ENCODE measurements at regions not wholly inside any gene's neighbourhood (a gene's known extent, or its start where the extent isn't known, plus 50 kb on each side); places are given as distances from the start of the nearest gene placed in this dataset.

DNA sequence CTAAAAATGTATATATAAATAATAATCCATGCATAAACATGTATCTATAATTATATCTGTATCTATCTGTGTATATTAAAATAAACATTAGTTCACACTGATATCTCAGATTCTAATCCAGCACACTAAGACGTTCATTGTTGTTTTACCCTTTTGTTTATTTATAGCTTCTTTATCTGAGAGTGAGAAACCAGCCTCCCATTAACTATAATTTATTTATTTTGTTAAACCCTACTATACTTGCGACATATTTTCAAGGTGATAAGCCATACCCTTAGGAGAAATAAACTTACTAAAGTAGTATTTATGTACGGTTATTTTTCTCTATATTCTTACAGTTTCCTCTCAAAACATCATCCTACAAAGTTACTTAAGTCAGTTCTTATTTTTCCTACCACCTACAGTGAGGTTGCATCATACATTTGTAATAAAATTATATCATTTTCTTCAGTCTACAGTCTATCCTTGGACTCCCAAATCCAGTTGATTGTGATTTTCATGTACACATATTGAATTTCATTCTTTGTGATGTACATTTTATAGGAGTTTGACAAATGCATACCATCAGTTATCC, 726.4 kb upstream of the FAM174A start:
- DNase-seq (ENCODE audit: low read depth) = no peak
- TF ChIP-seq, protein P1, sequence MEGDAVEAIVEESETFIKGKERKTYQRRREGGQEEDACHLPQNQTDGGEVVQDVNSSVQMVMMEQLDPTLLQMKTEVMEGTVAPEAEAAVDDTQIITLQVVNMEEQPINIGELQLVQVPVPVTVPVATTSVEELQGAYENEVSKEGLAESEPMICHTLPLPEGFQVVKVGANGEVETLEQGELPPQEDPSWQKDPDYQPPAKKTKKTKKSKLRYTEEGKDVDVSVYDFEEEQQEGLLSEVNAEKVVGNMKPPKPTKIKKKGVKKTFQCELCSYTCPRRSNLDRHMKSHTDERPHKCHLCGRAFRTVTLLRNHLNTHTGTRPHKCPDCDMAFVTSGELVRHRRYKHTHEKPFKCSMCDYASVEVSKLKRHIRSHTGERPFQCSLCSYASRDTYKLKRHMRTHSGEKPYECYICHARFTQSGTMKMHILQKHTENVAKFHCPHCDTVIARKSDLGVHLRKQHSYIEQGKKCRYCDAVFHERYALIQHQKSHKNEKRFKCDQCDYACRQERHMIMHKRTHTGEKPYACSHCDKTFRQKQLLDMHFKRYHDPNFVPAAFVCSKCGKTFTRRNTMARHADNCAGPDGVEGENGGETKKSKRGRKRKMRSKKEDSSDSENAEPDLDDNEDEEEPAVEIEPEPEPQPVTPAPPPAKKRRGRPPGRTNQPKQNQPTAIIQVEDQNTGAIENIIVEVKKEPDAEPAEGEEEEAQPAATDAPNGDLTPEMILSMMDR (IDR thresholded peaks at IDR 0.05; ENCODE audit: insufficient read depth, low read depth, low read length, missing control alignments) = no peak
- no peak overlapping the region for H3K4me3 ChIP-seq (ENCODE audit: low read depth, low read length)

DNA sequence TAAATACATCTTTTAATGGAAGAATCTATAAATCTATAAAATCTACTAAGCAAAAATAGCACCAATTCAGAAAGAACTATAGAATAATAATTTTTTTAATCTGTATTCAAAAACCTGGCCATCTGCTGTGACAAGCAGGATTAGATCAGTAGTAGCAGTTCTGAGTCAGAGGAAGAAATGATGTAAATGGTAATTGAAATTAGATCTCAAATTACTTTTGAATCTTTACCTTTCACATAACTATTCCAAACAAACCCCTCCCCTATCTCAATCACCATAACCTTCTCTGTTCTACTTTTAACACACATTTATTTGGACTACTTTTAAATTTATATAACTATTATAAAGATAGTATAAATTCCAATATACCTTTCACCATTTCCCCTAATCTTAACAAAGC, 727.8 kb upstream of the FAM174A start:
- no peak for DNase-seq (ENCODE audit: low read depth)
- no peak overlapping the region for H3K4me3 ChIP-seq (ENCODE audit: low read depth, low read length)
- TF ChIP-seq, protein P1 (IDR thresholded peaks at IDR 0.05; ENCODE audit: insufficient read depth, low read depth, low read length, missing control alignments) = no peak

DNA sequence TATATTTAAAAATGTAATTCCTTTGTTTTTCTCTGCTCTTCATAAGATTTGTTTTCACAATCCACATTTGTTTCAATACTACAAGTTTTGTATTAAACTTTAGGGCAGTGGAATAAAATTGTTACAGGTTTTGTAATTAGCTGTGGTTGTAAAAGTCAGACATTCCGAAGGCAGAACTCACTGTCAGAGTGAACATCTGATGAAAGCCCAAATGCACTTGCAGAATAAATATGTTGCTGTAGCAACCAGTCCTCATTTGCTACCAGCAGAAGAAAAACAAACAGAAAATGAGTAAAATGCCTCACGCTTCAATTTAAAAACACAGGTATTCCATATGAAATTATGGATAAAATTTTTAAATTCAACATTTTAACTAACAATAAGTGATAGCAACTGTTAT, 740.1 kb upstream of the FAM174A start:
- no peak overlapping the region for H3K4me3 ChIP-seq (ENCODE audit: low read depth, low read length)
- TF ChIP-seq, protein P1 (IDR thresholded peaks at IDR 0.05; ENCODE audit: insufficient read depth, low read depth, low read length, missing control alignments) = no peak
- no peak for DNase-seq (ENCODE audit: low read depth)

DNA sequence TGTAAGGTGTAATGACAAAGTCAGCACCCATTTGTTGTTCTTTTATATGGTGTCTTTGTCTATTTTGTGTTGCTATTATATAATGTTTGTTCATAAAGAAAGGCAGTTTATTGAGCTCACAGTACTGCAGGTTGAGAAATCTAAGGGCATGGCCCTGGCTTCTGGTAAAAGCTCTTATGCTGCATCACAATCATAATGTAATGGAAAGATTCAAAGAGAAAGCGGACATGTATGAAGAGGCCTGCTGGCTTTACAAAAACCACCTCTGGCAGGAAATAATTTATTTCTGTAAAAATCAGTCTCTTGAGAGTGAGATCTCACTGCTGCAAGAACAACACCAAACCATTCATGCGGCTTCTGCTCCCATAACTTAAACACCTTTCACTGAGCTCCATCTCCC, 746.7 kb upstream of the FAM174A start:
- TF ChIP-seq, protein P1 (IDR thresholded peaks at IDR 0.05; ENCODE audit: insufficient read depth, low read depth, low read length, missing control alignments) = no peak
- H3K4me3 ChIP-seq (ENCODE audit: low read depth, low read length) = no peak overlapping the region
- no peak for DNase-seq (ENCODE audit: low read depth)

DNA sequence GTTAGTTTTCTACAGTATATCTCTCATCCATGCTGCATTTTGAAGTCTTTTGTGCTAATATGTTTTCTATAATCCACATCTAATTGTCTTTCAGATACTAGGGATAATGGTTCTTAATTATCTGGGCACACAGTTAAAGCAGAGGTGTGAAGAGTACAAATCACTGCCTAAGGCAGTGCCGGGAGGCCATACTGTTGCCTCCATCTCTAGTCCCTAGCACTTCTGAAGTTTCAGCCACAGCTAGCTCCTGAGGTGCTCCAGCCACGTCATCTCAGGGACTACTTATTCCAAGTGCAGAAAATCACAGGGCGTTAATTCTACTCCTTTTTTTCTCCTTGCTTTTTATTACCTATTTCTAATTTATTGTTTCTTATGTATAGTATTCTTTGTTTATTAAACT, 760.0 kb upstream of the FAM174A start:
- TF ChIP-seq, protein P1 (IDR thresholded peaks at IDR 0.05; ENCODE audit: insufficient read depth, low read depth, low read length, missing control alignments) = no peak
- DNase-seq (ENCODE audit: low read depth) = no peak
- H3K4me3 ChIP-seq (ENCODE audit: low read depth, low read length) = no peak overlapping the region

DNA sequence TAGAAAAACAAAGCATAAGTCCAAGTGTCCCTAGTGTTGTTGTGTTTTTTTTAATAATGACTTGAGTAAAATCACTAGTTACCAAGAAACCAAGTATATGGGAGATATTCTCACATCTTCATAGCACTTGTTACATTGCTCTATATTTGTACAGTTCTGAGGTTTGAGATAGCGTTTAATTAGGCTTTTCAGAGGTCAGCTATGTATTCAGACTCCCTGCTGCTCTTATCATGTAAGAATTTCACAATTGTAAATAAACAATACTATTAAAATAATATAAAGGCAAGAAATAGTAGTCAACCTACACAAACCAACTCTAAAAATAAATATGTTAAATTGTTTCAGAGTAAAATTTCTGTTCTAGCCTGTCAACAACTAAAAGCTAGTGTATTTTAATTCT, 761.9 kb upstream of the FAM174A start:
- no peak overlapping the region for H3K4me3 ChIP-seq (ENCODE audit: low read depth, low read length)
- TF ChIP-seq, protein P1 (IDR thresholded peaks at IDR 0.05; ENCODE audit: insufficient read depth, low read depth, low read length, missing control alignments) = no peak
- DNase-seq (ENCODE audit: low read depth) = no peak

DNA sequence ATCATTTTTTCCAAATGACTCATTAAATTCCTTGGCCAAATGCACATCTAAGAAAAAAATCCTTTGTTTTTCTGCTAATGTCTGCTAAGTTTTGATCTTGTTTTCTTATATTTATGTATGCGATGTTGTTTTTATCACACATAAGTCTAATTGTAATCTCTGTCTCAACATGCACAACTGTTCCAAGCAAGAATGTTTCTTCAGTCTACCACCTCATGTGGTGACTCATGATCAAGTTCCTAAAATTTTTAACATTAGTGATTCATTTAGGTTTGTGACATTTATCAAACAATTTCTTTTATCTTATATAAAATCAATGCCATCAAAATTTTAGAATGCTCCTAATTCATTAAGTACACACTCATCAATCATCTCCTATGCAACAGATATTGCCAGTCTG, 763.9 kb upstream of the FAM174A start:
- no peak for DNase-seq (ENCODE audit: low read depth)
- TF ChIP-seq, protein P1 (IDR thresholded peaks at IDR 0.05; ENCODE audit: insufficient read depth, low read depth, low read length, missing control alignments) = no peak
- no peak overlapping the region for H3K4me3 ChIP-seq (ENCODE audit: low read depth, low read length)
